ENCODE measurements at regions not wholly inside any gene's neighbourhood (a gene's known extent, or its start where the extent isn't known, plus 50 kb on each side); places are given as distances from the start of the nearest gene placed in this dataset.

DNA sequence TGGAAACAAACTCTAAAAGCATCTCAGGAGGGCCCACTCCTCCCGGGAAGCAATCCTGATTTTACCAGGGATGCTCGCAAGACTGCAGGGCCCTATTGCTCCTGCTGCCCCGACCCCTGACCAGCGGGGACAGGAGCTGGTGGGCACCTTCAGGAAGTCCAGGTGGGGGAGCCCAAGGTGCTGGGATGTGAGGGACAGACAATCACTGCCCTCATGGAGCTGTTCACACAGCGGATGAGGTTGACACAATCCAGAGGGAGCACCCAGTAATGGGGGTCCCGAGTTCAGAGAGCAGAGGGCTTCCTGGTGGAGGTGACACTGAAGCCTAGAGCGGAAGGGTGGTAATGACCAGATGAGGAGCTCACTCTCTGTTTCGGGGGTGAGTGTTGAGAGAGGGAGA, 126.2 kb downstream of the FOXL1 start:
- ChIA-PET CTCF (no interaction called here), POLR2A (no interaction called here)
- no peak overlapping the region for H3K4me3 ChIP-seq (ENCODE audit: low read depth, low read length)
- TF ChIP-seq, protein P1, sequence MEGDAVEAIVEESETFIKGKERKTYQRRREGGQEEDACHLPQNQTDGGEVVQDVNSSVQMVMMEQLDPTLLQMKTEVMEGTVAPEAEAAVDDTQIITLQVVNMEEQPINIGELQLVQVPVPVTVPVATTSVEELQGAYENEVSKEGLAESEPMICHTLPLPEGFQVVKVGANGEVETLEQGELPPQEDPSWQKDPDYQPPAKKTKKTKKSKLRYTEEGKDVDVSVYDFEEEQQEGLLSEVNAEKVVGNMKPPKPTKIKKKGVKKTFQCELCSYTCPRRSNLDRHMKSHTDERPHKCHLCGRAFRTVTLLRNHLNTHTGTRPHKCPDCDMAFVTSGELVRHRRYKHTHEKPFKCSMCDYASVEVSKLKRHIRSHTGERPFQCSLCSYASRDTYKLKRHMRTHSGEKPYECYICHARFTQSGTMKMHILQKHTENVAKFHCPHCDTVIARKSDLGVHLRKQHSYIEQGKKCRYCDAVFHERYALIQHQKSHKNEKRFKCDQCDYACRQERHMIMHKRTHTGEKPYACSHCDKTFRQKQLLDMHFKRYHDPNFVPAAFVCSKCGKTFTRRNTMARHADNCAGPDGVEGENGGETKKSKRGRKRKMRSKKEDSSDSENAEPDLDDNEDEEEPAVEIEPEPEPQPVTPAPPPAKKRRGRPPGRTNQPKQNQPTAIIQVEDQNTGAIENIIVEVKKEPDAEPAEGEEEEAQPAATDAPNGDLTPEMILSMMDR (IDR thresholded peaks at IDR 0.05; ENCODE audit: insufficient read depth, low read length, missing control alignments) = no peak
- DNase-seq (ENCODE audit: low read depth, low spot score) = no peak

DNA sequence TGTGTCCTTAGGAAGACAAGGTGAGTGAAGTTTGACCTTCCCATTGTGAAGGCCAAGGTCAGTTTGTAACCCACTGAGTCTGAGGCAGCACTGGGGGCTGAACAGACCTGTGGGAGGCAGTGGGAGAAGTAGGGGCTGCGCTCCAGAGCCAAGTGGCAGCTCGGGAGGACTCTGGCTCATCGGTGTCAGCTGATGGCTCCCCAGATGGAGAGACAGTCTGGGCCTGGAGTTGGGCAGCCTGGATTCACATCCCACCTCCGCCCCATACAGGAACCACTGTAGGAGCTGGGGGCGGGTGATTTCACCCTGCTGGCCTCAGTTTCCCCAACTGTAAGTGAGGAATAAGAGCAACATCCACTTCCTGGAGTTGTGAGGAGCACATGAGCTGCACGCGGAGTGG, 128.4 kb downstream of the FOXL1 start:
- TF ChIP-seq, protein P1 (IDR thresholded peaks at IDR 0.05; ENCODE audit: insufficient read depth, low read length, missing control alignments) = no peak
- ChIA-PET POLR2A (no interaction called here), CTCF (interaction anchor here (1.3 kb wide), 1 partner anchor 54 kb away, joined by 3 read pairs; no protein-coding TSS in a partner anchor)
- H3K4me3 ChIP-seq (ENCODE audit: low read depth, low read length) = no peak overlapping the region
- DNase-seq (ENCODE audit: low read depth, low spot score) = no peak

DNA sequence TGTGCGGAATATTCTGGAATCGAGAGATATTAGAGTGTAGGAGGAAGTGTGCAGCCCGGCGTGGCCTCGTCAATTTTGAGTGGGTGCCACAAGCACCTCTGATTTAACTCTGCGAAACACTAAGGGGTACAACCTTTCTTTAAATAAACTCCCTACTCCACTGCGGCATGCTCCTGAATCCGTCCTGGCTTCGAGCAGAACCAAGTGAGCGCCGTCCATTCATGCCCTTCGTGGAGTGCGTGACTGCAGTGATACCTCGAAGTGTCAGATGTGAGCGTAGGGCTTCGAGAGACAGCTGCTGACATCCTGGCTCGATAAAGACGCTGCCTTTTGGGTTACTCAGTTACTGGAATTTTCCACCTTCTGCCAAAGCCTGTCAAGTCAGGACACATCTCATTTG, 128.8 kb downstream of the FOXL1 start:
- ChIA-PET POLR2A (no interaction called here), CTCF (interaction anchor here (1.3 kb wide), 1 partner anchor 54 kb away, joined by 3 read pairs; no protein-coding TSS in a partner anchor)
- H3K4me3 ChIP-seq (ENCODE audit: low read depth, low read length) = no peak overlapping the region
- TF ChIP-seq, protein P1 (IDR thresholded peaks at IDR 0.05; ENCODE audit: insufficient read depth, low read length, missing control alignments) = no peak
- DNase-seq (ENCODE audit: low read depth, low spot score) = no peak

DNA sequence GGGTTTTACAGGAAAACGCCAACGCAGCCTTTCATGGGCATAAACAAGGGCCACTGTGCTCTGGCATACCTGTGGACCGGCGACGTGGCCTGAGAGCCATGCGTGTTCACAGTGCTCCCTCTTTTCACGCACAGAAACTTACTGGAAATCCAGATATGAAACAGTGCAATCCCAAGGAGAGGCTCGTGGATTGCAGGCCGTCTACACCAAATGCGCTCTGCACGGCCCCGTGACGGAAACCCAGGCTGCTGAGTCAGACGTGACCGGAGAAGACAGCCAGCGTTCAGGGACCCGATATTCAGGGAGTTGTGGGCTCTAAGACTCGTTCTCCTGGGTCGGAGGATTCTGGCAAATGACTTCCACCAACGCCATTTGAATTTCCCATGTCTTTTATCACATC, 129.2 kb downstream of the FOXL1 start:
- ChIA-PET CTCF (interaction anchor here (1.3 kb wide), 1 partner anchor 53 kb away, joined by 3 read pairs; no protein-coding TSS in a partner anchor), POLR2A (no interaction called here)
- H3K4me3 ChIP-seq (ENCODE audit: low read depth, low read length) = no peak overlapping the region
- TF ChIP-seq, protein P1 (IDR thresholded peaks at IDR 0.05; ENCODE audit: insufficient read depth, low read length, missing control alignments) = no peak
- no peak for DNase-seq (ENCODE audit: low read depth, low spot score)

DNA sequence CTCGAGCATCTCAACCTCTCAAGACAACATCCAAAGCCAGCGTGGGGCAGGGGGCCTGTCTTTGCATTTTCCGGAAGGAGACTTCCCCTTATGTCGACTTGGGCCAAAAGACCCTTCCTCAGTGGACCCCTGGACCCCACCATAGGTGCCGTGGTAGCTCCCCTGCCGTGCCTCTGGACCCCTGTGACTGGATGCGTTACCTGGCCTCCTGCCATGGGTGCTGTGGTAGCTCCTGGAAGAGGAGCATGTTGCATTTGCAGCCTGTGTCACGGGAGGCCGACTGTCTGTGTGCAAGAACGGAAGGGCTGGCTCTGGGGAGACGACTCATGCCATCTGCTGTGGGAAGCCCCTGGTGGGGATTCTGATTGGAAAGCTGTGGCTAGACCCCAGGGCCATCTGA, 130.1 kb downstream of the FOXL1 start:
- POLR2A ChIA-PET = no interaction called here
- no peak for DNase-seq (ENCODE audit: low read depth, low spot score)
- TF ChIP-seq, protein P1 (IDR thresholded peaks at IDR 0.05; ENCODE audit: insufficient read depth, low read length, missing control alignments) = no peak
- CTCF ChIA-PET = no interaction called here
- no peak overlapping the region for H3K4me3 ChIP-seq (ENCODE audit: low read depth, low read length)

DNA sequence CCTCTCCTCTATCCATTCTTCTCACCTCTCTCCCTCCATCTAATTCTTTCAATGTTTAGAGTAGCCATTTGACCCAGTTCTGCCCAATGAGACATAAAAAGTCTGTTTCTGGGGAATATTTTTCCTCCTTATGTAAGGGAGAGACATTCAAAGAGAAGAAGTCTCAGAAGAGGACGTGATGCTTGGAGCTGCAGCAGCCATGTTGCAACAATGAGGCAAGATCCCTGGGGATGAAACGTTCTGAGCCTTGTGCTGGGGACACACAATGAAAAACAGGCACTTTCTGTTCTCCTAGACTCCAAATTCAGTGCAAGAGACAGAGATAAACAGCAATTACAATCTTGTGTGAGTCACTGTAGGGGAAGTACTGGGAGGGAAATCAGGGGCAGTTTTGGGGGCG, 130.8 kb downstream of the FOXL1 start:
- no peak overlapping the region for H3K4me3 ChIP-seq (ENCODE audit: low read depth, low read length)
- TF ChIP-seq, protein P1 (IDR thresholded peaks at IDR 0.05; ENCODE audit: insufficient read depth, low read length, missing control alignments) = no peak
- ChIA-PET POLR2A (no interaction called here), CTCF (no interaction called here)
- DNase-seq (ENCODE audit: low read depth, low spot score) = no peak
